Activated CD4-positive, alpha-beta T cell treated with anti-CD3 and anti-CD28 coated beads, Interleukin-10, Interleukin-2, amounts not matched to agents 100 ng/mL and 50 ng/mL, durations not matched to agents 16 hours and 8 hours (primary cell): ENCODE measurements at regions not wholly inside any gene's neighbourhood (a gene's known extent, or its start where the extent isn't known, plus 50 kb on each side); places are given as distances from the start of the nearest gene placed in this dataset.
"Not testable (repeated sequence)": the region's sequence is repeated elsewhere in the genome, so short reads cannot be mapped to it uniquely, and the experiment has no call there.

Source experiments
- DNase-seq: peaks from one replicate; pipeline ENCODE4 v3.0.0-alpha.2; 2020

- DNase-seq, result not testable (repeated sequence)
These were observed 521.9 kb upstream of the FAM174A start for GRCh38 chr5:100013305-100013704.

DNA sequence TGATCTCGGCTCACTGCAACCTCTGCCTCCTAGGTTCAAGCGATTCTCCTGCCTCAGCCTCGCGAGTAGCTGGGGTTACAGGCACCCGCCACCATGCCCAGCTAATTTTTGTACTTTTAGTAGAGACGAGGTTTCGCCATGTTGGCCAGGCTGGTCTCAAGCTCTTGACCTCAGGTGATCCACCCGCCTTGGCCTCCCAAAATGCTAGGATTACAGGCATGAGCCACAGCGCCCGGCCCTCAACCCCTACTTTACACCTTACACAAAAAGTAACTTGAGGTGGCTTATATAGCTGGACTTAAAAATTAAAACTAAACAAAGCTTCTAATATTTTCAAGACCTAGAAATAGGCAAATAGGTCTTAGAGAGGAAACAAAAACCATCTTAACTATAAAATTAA lies 524.0 kb upstream of the FAM174A start:
- not testable (repeated sequence) for DNase-seq

DNA sequence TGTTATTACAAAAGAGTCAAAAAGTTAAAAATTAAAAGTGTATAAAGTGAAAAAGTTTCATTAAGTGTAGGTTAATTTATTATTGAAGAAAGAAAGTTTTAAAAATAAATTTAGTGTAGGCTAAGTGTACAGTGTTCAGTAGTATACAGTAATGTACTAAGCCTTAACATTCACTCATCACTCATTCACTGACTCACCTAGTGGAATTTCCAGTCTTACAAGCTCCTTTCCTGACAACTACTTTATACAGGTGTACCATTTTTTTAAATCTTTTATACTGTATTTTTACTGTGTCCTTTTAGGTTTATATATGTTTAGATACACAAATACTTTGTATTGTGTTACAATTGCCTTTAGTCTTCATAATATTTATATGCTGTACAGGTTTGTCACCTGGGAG lies 530.2 kb upstream of the FAM174A start:
- no peak for DNase-seq

- DNase-seq, result no peak
These were observed 536.9 kb upstream of the FAM174A start for GRCh38 chr5:99998319-99998718.

DNA sequence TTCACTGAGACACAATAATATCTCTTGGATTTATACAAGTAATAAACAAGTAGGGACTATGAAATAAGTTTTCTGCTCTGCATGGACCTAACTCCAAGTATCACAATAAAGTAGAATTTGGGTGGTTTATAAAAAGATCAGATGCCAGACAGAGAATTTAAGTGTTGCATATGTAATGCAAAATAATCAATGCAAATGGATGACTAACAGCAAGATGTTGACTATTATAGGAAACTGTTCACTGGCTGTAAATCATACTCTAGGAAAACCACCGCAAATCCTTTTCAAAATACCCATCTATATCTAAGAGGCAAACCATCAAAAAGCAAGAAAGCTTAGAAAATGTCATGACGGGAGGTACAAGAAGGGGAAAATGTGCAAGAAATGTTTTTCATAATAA lies 539.8 kb upstream of the FAM174A start:
- no peak for DNase-seq

- no peak for DNase-seq
These were observed 561.4 kb upstream of the FAM174A start for GRCh38 chr5:99973779-99974178.

- DNase-seq, result no peak
These were observed 579.2 kb upstream of the FAM174A start for GRCh38 chr5:99955962-99956361.

DNA sequence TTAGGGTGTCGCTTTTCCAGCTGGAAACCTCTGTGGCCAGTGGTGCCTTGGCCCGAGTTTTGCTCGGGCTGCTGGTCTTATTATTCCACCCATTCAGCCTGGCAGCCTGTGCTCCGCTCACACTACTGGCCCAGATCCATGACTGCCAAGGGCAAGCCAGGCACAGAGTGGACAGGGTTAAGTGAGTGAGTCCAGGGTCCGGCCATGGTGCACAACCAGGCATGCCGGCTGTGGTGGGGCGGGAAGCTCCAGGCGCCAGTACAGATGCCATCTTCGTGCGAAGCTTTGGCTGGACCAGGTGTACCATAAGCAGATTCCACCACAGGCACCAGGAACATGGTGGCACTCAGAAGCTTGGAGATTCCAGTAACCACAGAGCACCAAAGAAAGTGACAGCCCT lies 580.2 kb upstream of the FAM174A start:
- no peak for DNase-seq

DNA sequence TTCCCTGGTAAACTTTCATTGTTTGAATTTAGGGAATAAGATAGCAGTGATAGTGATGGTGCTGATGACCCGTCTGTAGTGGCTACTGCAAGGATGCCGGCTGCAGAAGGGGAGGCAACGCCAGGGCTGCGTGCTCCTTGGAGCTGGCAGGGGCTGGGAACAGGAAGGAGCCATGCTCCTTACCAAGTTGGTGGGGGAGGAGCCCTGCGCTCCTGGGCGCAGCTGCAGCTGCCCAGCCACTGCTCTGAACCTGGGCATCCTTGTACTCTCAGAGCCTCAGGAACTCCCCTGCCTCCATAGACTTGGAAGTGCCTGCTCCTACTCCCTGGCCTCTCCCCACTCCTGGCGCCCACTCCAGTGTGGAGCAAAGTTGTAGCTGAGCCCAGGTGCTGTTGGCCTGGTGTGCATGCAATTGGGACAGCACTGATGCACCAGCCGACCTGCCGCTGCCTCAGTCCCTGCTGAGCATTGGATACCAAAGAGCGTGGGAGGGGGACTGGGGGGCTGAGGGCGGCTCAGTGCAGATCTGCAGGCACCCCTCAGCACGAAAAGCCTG lies 585.1 kb upstream of the FAM174A start:
- no peak for DNase-seq

- DNase-seq, result no peak
These were observed 585.8 kb upstream of the FAM174A start for GRCh38 chr5:99949361-99949760.

DNA sequence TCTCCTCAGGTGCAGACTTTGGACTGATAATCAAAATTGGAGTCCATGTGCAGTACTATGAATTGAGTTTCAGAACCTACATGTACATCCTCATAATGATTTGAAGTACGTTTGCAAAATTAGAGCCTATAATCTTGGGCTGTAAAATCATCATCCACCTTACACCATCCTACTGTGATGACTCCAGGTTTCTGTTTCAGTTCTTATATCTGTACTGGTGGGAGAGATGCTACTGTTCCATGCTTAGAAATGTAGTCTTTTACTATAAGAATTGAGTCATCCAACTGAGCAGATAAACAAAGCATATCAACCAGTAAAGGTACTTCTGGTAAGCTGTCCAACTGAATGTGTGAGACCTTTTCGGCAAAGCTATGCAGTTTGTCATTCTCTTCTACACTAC lies 586.3 kb upstream of the FAM174A start:
- DNase-seq, result no peak

- no peak for DNase-seq
These were observed 589.4 kb upstream of the FAM174A start for GRCh38 chr5:99945478-99946442.

DNA sequence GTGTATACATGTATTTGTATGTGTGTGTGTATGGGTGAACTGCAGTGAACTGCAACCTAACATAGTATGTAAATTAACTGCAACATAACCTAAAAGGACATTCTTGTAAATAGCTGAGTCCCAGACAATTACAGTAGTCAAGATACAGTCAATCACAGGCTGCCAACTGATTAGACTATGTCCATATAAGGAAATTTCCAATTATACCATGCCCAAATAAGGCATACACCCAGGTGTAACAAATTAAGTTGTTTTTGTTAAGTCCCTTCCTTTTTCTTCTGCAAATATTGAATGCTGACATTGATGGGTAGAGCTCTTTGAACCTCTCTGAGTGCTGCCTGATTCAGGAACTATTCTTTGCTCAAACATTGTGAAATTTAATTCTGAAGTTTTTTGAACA lies 594.6 kb upstream of the FAM174A start:
- no peak for DNase-seq

- no peak for DNase-seq
These were observed 598.3 kb upstream of the FAM174A start for GRCh38 chr5:99936911-99937310.

DNA sequence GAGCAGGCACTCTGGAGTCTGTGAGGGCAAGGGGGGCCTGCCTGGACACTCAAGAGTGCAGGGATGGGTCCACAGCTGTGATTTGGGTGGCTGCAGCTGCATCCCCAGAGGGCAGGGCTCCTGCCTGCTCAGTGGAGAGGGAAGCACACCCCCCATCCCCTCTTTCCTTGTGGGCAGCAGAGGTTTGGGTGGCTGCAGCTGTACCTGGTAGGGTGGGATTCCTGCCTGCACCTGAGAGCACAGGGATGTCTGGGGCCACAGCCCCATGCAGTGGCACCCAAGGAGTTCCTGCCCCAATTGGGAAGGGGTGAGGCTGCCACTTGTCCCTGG lies 605.4 kb upstream of the FAM174A start:
- DNase-seq, result no peak

- DNase-seq, result no peak
These were observed 605.9 kb upstream of the FAM174A start for GRCh38 chr5:99929067-99929805.

GRCh38 chr5:99928490-99928889 lies 606.7 kb upstream of the FAM174A start:
- no peak for DNase-seq

GRCh38 chr5:99926463-99926862 lies 608.7 kb upstream of the FAM174A start:
- DNase-seq, result no peak

DNA sequence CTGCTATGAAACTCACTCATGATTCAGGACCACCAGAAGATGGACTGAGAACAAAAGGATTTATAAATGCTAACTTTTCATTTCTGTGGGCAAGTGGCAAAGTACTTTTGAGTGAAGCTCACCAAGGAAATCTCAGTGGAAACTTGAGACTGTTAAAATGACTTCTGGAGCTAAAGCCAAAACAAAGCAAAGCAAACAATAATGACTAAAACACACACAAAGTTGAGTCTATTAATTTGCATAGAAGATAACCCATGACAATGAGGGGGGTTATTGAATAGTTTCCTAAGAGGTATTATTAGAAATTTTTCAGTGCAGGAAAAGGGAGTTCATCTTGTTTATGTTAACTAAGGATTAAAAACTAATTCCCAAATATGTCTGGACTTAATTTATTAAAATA lies 612.8 kb upstream of the FAM174A start:
- no peak for DNase-seq

- DNase-seq, result no peak
These were observed 623.2 kb upstream of the FAM174A start for GRCh38 chr5:99911971-99912370.

DNA sequence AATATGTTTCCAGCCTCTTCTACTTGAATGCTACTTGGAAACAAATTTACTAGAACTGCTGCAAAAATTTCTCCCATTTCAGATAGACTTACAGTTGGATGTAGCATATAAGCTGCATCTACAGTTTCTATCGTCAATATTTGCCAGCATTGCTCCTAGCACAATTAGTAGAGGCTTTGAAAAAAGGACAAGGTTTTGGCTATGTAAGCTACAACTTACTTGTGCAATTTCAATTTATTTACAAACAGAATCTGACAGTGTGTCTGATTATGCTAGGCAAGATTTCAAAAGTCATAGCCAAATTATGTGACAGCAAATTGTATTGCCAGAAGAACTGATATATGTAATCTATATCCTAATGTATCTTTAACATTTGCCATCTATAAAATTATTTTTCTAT lies 628.4 kb upstream of the FAM174A start:
- no peak for DNase-seq

DNA sequence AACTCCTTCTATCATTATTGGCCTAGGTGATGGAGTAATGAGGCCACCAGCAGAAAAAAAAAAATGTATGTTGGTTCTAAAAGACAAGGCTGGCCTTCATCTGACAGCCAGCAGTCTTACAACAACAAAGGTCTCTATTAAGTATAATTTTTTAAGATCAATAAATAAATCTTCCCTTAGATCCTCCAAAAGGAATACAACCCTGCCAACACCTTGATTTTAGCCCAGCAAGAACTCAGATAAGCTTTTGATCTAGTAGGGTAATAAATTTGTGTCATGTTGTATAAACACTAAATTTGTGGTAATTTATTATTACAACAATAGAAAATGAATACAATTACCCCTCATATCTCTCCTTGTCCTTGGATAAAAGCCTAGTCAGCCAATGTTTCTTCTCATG lies 633.2 kb upstream of the FAM174A start:
- no peak for DNase-seq

DNA sequence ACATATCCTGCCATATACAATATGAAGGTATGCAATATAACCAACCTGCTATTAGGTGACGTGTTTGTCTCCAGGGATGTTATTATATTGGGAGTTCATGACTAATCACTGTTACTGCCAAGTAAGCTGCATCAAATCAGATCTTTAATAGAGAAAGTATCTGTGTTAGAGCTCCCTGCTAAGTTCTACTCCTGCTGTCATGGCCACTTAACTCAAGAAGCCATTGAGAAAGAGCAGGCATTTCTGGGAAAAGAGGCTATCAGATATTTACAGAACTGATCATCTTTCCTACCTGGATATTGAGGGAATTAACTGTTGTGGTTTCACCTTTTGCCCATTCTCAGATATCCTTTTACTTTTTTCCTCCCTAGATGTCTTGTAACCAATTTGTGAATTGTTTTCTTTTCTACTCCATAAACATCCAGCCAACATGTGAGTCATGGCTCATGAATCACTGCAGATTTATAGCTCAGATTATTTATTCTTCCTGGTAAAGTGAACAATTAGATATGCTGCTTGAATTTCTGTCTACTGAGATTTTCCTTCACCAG lies 634.8 kb upstream of the FAM174A start:
- no peak for DNase-seq
